ENCODE measurements at regions not wholly inside any gene's neighbourhood (a gene's known extent, or its start where the extent isn't known, plus 50 kb on each side); places are given as distances from the start of the nearest gene placed in this dataset.

- Histone ChIP-seq H3K18ac (ENCODE audit: extremely low read depth, low read length) (no peak overlapping the region), H3K36me3 (ENCODE audit: control insufficient read depth in 2 of 4, insufficient read depth in 4 of 4, low read length in 3 of 4) (no peaks in the 10 kb centered on the region), H3K23me2 (ENCODE audit: low read depth, low read length) (no peaks in the 10 kb centered on the region), H2AFZ (ENCODE audit: low read length) (no peak overlapping the region), H3K4me2 (ENCODE audit: insufficient read depth in 1 of 2, low read depth in 2 of 2, low read length in 2 of 2) (no peak overlapping the region), H3K27me3 (replicated peaks in 1 of 4; ENCODE audit: control insufficient read depth in 3 of 4, extremely low read depth in 1 of 4, insufficient read depth in 3 of 4, low read length in 3 of 4) (no peaks in the 10 kb centered on the region), H3K4ac (replicated peaks; ENCODE audit: insufficient read length, low read depth, low read length) (no peak overlapping the region), H3K9me3 (ENCODE audit: insufficient read depth in 2 of 2, low read depth in 1 of 2, low read length in 1 of 2) (no peaks in the 10 kb centered on the region), H3K79me1 (ENCODE audit: low read depth, low read length) (no peaks in the 10 kb centered on the region), H3K4me1 (replicated peaks in 1 of 4; ENCODE audit: control insufficient read depth in 3 of 4, insufficient read depth in 4 of 4, low read length in 3 of 4) (peaks cover 0 to 5% (median 0%) of the 10 kb centered on the region in 4 experiments; a peak in 4 of 7 replicates), H2BK20ac (ENCODE audit: low read length) (no peak overlapping the region), H2AK5ac (ENCODE audit: low read depth, low read length) (no peak overlapping the region), H4K20me1 (replicated peaks in 1 of 2; ENCODE audit: control insufficient read depth in 1 of 2, insufficient read depth in 2 of 2, low read length in 2 of 2) (no peaks in the 10 kb centered on the region), H3K79me2 (ENCODE audit: control insufficient read depth in 1 of 2, insufficient read depth in 2 of 2, low read length in 2 of 2) (no peaks in the 10 kb centered on the region), H2BK120ac (replicated peaks; ENCODE audit: low read depth, low read length) (no peak overlapping the region), H4K8ac (ENCODE audit: extremely low read depth, insufficient read depth, low read length) (peak overlapping the region; percentile 74; the same call in 1 of the 2 replicates), H2BK15ac (ENCODE audit: low read length) (no peak overlapping the region), H4K91ac (replicated peaks; ENCODE audit: insufficient read length, low read length) (no peak overlapping the region), H3K23ac (ENCODE audit: insufficient read length) (no peak overlapping the region), H2BK12ac (ENCODE audit: low read depth, low read length) (no peak overlapping the region), H3K14ac (ENCODE audit: insufficient read length) (no peak overlapping the region), H4K5ac (ENCODE audit: insufficient read length, low read depth, low read length) (no peak overlapping the region), H3K27ac (ENCODE audit: low read depth, low read length) (no peak overlapping the region), H3K9ac (replicated peaks in 1 of 4; ENCODE audit: extremely low read depth in 1 of 4, low read depth in 3 of 4, low read length in 3 of 4) (no peak overlapping the region), H3K56ac (replicated peaks; ENCODE audit: insufficient read length, low read depth, low read length) (no peak overlapping the region), H3K4me3 (ENCODE audit: extremely low read depth in 1 of 4, insufficient read depth in 2 of 4, low read depth in 3 of 4, low read length in 4 of 4) (no peak overlapping the region), H2BK5ac (ENCODE audit: low read depth, low read length) (no peak overlapping the region)
- 94% methylated on average over 6 of the region's 6 CpGs; no CpG with 5 or more reads in 1 of the 2 experiments for WGBS, 2 experiments (ENCODE audit: extremely low coverage in 1 of 2, insufficient coverage in 1 of 2, insufficient read length in 1 of 2, insufficient replicate concordance in 2 of 2, low coverage in 1 of 2, low lambda C conversion rate in 2 of 2, missing lambda C conversion rate in 1 of 2)
- no peak for TF ChIP-seq CTBP2 (IDR thresholded peaks at IDR 0.05; ENCODE audit: borderline replicate concordance, insufficient read depth, insufficient read length, low read length)
- TF ChIP-seq RNF2 (IDR thresholded peaks at IDR 0.05; ENCODE audit: borderline replicate concordance, low read depth, low read length, missing control alignments, poor library complexity, severe bottlenecking): no peak
- TF ChIP-seq USF2 (IDR thresholded peaks at IDR 0.05; ENCODE audit: low read length): no peak
- DNase-seq (ENCODE audit: low read depth in 1 of 2, low spot score in 2 of 2) (no peak), FAIRE-seq (no peak)
- ChIA-PET POLR2A (ENCODE audit: partially characterized antibody) (no interaction called here), CTCF (ENCODE audit: partially characterized antibody) (no interaction called here)
Observed at GRCh38 chr7:53740971-53741370, 705.5 kb downstream of the POM121L12 start.

All from H1 (cell line).